Suprapubic skin (tissue), 3 donors: ENCODE measurements at regions not wholly inside any gene's neighbourhood (a gene's known extent, or its start where the extent isn't known, plus 50 kb on each side); places are given as distances from the start of the nearest gene placed in this dataset.

Experiments
- POLR2A ChIP-seq, 2 donors: fragments of 450-650 bp; IDR thresholded peaks; one replicate each; pipeline ENCODE4 v1.6.1; 2017; ENCODE audit warnings: antibody characterized with exemption in 2 of 2, mild to moderate bottlenecking in 2 of 2, moderate library complexity in 2 of 2
- TF ChIP-seq, protein P1 (sequence below), 2 donors: fragments of 200-600 bp in 1 of 2; fragments of 450-650 bp in 1 of 2; sonication (generic) in 1 of 2; IDR thresholded peaks; one replicate each; pipeline ENCODE4 v1.5.1; 2016 to 2019; ENCODE audit warnings: antibody characterized with exemption in 2 of 2, mild to moderate bottlenecking in 1 of 2, moderate library complexity in 1 of 2

DNA sequence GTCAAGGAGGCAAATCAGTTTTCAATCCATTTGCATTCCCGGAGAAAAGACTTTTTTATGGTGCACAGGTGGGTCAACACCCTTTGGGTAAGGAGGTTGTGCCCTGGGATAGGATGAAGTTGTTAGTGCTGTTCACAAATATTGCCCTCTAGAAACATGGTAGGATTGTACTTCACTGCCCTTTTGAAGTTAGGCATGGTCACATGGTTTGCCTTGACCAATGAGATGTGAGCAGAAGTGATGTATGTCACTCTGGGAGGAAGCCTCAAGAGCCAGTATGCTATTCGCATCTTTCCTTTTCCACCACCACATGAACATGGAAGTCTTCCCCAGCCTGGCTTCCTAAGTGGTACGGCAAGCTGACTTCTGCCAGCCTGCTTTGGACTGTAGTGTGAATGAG lies 182.7 kb downstream of the TMX1 start:
- TF ChIP-seq, protein P1, sequence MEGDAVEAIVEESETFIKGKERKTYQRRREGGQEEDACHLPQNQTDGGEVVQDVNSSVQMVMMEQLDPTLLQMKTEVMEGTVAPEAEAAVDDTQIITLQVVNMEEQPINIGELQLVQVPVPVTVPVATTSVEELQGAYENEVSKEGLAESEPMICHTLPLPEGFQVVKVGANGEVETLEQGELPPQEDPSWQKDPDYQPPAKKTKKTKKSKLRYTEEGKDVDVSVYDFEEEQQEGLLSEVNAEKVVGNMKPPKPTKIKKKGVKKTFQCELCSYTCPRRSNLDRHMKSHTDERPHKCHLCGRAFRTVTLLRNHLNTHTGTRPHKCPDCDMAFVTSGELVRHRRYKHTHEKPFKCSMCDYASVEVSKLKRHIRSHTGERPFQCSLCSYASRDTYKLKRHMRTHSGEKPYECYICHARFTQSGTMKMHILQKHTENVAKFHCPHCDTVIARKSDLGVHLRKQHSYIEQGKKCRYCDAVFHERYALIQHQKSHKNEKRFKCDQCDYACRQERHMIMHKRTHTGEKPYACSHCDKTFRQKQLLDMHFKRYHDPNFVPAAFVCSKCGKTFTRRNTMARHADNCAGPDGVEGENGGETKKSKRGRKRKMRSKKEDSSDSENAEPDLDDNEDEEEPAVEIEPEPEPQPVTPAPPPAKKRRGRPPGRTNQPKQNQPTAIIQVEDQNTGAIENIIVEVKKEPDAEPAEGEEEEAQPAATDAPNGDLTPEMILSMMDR (IDR thresholded peaks at IDR 0.05): no peak
- no peak for TF ChIP-seq POLR2A (IDR thresholded peaks at IDR 0.05)
